ENCODE measurements at regions not wholly inside any gene's neighbourhood (a gene's known extent, or its start where the extent isn't known, plus 50 kb on each side); places are given as distances from the start of the nearest gene placed in this dataset.

- DNase-seq = peak; percentile 12 to 19
Measured at GRCh38 chr4:60002603-60003337, 1197.4 kb upstream of the ADGRL3 start.

GRCh38 chr4:60013464-60014184 lies 1186.5 kb upstream of the ADGRL3 start:
- DNase-seq = no peak

DNA sequence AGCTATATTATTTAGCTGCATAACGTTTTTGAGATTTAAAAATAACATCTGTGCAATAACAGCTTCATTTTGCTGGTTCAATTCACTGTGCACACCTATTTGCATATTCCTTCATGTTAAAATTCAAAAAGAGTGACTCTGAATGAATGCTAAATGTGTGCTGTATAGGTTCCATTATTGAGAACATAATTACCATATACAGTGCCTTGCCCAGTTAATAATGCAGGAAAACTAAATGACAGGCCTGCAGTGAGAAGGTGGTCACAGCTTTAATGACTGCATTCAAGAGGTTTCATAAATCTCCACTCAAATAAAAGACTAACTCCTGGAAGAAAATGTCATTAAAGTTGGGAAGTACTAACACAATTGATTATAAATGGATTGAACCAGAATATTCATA lies 1183.2 kb upstream of the ADGRL3 start:
- no peak for DNase-seq

GRCh38 chr4:60019180-60019579 lies 1180.9 kb upstream of the ADGRL3 start:
- no peak for DNase-seq

DNA sequence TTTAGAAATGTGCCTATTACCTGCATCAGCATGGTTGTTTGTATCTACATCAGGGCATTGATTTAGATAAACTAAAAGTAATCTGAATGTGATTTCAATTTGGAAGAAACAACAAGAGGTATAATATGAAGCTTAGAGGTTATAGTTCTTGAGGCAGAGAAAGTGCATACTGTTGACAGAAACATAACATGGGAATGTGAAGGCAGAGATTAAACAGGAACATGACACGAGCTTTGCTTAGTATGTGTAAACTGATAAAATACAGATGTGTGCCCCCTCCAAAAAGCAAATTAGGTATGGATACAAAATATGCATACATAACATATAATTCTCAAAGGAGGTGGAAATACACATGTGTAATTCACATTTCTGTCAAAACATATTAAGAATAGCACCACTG lies 1180.2 kb upstream of the ADGRL3 start:
- no peak for DNase-seq

GRCh38 chr4:60020389-60020788 lies 1179.7 kb upstream of the ADGRL3 start:
- no peak for DNase-seq

DNA sequence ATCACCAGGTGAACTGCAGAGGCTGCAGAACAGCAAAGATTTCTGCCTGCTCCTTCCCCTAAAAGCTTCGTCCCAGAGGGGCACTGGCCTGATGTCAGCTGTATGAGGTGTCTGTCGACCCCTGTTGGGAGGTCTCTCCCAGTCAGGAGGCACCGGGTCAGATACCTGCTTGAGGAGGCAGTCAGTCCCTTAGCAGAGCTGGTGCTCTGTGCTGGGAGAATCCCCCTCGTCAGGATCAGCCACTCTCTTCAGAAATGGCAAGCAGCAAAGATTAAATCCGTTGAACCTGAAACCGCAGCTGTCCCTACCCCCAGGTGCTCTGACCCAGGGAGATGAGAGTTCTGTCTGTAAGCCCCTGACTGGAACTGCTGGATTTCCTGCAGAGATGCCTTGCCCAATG lies 1166.3 kb upstream of the ADGRL3 start:
- DNase-seq = no peak

DNA sequence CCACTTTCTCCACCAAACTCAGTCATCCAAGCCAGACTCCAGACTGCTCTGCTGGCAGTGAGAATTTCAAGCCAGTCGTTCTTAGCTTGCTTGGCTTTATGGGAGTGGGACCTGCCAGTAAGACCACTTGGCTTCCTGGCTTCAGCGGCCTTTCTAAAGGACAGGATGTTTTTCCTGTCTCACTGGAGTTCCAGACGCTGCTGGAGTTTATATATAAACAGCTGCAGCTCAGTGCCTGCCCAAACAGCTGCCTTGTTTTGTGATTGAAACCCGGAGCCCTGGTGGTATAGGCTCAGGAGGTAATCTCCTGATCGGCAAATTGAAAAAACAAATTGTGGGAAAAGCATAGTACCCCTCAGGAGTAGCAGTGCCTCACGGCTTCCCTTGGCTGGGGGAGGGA lies 1165.8 kb upstream of the ADGRL3 start:
- no peak for DNase-seq

DNA sequence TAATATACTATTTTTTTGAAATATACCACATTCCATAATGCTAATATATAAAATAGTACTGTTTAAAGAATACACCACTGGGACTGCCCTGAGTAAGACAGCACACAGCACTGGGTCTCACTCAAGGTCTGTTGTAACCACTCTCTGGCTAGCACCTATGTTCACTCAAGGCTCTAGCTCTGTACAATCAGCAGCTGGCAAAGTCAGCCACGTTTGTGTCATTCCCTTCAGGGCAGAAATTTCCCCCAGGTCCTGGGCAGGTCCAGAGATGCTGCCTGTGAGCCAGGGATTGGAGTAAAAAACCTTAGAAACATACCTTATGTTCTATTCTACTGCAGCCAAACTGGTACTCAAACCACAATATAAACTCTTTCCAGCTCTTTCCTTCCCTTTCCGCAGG lies 1160.2 kb upstream of the ADGRL3 start:
- no peak for DNase-seq

GRCh38 chr4:60042231-60042652 lies 1157.9 kb upstream of the ADGRL3 start:
- DNase-seq = no peak

- no peak for DNase-seq
Measured at GRCh38 chr4:60042941-60043340, 1157.2 kb upstream of the ADGRL3 start.

GRCh38 chr4:60078984-60079383 lies 1121.1 kb upstream of the ADGRL3 start:
- no peak for DNase-seq

DNA sequence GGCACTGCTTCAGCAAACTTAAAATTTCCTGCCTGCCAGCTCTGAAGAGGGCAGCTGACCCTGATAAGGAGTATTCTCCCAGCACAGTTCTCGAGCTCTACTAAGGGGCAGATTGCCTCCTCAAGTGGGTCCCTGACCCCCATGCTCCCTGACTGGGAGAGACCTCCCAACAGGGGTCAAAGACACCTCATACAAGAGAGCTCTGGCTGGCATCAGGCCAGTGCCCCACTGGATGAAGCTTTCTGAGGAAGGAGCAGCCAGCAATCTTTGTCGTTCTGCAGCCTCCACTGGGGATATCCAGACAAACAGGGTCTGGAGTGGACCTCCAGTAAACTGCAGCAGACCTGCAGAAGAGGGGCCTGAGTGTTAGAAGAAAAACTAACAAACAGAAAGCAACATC lies 1118.3 kb upstream of the ADGRL3 start:
- DNase-seq = no peak

DNA sequence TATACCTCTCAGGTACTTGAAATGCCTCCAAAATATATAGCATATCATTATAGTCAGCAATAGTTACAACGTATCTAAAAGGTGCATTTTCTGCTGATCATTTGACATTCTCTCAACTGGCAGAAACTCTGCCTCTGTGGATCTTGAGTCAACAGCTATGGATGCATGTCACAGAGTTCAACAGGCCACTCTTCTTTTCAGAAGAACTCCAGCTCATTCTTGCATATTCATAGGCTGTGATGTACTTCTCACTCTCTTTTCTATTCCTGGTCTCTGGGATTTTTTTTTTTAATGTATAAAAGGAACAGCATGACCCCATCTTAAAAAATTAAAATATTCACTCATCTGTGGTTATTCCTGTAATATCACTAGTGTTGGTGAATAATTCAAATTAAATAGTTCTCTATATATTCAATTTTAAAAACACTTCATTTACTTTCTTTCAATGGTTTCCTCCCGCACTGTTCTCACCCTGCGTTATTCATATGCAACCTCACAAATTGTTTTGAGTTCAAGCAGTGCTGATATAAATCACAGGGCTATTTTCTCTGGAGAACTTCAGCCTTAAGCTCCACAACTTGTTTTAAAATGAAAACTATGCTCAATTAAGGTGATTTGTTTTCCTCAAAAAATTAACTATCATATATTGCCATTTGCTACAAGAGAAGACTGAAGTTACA lies 1111.2 kb upstream of the ADGRL3 start:
- no peak for DNase-seq

DNA sequence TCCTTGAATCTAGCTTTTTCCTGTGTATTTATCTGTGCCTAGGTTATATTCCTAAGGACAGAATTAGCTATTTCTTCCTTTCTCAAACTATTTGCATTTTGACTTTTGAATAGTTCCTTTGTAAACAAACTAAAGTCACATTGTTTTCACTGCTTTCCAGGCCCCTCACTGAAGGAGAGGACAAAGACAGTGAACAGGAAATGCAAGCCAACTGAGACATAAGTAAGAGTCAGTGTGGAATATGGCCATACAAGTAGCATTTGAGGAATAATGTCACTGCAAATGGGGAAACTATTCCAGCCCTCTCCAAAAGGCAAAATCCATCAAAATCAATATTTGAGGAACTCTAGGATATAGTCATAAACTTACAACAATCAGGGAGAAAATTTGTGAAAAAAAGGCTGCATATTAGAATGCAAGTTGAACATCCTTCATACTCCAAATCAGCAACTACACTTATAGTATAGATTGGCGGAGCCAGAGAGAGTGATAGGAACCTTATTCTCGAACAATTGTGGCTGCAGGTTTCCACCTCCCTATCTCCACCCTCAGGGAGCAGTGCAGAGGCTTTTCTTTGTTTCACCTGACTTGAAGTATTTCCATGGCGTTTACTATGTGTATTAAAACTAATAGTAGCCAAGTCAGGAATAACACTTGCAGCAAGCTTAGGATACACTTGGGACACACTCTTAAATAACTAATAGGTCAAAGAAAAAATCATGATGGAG lies 1110.4 kb upstream of the ADGRL3 start:
- no peak for DNase-seq

GRCh38 chr4:60096676-60097075 lies 1103.5 kb upstream of the ADGRL3 start:
- peak in 1 of 2 donors; percentile 1 for DNase-seq

DNA sequence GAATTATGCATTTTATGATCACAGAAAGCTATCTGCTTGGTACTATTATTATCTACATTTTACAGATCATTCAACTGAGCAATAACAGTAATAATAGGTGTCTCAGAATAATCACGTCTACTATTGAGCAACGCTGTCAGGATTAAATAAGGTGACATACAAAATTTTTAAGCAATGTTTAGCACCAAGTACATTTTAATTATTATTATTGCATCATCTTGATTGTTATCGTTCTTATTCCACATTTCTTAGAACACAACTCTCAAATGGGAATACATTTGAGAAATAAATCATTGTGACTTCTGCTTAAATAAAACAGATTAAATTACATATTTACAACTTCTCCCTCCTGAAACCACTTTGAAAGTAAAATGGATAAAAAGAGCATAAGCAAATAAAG lies 1083.5 kb upstream of the ADGRL3 start:
- no peak for DNase-seq

GRCh38 chr4:60117726-60118323 lies 1082.3 kb upstream of the ADGRL3 start:
- no peak for DNase-seq

GRCh38 chr4:60122820-60123219 lies 1077.3 kb upstream of the ADGRL3 start:
- no peak for DNase-seq

- DNase-seq = no peak
Measured at GRCh38 chr4:60128888-60129287, 1071.2 kb upstream of the ADGRL3 start.

- DNase-seq = no peak
Measured at GRCh38 chr4:60129740-60130139, 1070.4 kb upstream of the ADGRL3 start.

- DNase-seq = no peak
Measured at GRCh38 chr4:60133375-60133774, 1066.8 kb upstream of the ADGRL3 start.
